ENCODE measurements at regions not wholly inside any gene's neighbourhood (a gene's known extent, or its start where the extent isn't known, plus 50 kb on each side); places are given as distances from the start of the nearest gene placed in this dataset.

DNA sequence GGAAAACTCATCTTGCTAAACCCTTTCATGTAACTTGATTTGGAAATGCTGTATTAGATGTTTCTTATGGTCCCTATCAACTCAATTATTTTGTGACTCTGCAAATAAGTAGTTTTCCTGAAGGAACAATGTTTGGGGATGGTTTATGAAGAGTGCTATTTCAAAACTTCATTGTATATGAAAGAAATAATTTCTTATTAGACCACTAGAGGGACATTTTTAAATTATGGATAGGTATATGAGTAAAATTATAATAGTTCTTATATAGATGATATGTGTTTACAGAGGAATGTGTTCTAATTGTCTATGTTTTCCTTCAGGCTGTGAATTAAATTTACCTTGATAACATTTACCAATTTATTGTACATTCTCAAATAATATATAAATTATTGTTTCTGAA, 509.4 kb upstream of the RAG2 start:
- no peaks in the 10 kb centered on the region for H3K9me3 ChIP-seq
- H3K4me1 ChIP-seq, result no peaks in the 10 kb centered on the region
- H3K27me3 ChIP-seq (replicated peaks in 1 of 7), result no peaks in the 10 kb centered on the region
- intact Hi-C loops (cut with DNase I; ENCODE audit: low total_unique reads), result no loop called here
- no peaks in the 10 kb centered on the region for H3K36me3 ChIP-seq
- TF ChIP-seq POLR2AphosphoS5 (IDR thresholded peaks at IDR 0.05) (no peak), POLR2A (IDR thresholded peaks at IDR 0.05) (no peak), CTCF (IDR thresholded peaks at IDR 0.05 in 8 of 11, conservative IDR thresholded peaks at IDR 0.05 in 3 of 11) (no peak)
- DNase-seq, result no peak
- no peak overlapping the region for H3K27ac ChIP-seq
- no peak overlapping the region for H3K4me3 ChIP-seq

DNA sequence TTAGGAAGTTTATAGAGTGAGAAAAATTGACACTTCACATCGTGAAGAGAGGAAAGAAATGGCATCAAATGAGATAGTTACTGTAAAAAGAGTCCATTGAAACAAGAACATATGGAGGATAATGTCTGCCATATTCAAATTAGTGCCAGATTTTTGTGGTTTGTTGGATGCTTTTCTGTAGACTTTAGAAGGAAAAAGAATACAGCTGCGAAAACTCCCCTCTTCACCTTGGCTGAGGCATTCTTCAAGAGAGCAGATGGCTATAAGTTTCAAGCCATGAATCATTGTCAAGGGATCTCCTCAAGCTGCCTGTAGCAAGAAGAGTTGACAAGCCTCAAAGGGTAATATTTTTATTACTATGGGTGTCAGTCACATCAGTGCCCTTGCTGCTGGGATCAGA, 507.4 kb upstream of the RAG2 start:
- WGBS, 5 donors, result 67 to 89% (median 71%) methylated on average over 2 of the region's 2 CpGs
- no peak for DNase-seq
- intact Hi-C loops (cut with DNase I; ENCODE audit: low total_unique reads), result no loop called here
- no peak overlapping the region for H3K4me3 ChIP-seq
- no peaks in the 10 kb centered on the region for H3K4me1 ChIP-seq
- no peaks in the 10 kb centered on the region for H3K27me3 ChIP-seq (replicated peaks in 1 of 7)
- H3K27ac ChIP-seq, result no peak overlapping the region
- no peaks in the 10 kb centered on the region for H3K36me3 ChIP-seq
- H3K9me3 ChIP-seq, result no peaks in the 10 kb centered on the region
- no peak for TF ChIP-seq POLR2A (IDR thresholded peaks at IDR 0.05)
- TF ChIP-seq POLR2AphosphoS5 (IDR thresholded peaks at IDR 0.05), result no peak
- no peak for TF ChIP-seq CTCF (IDR thresholded peaks at IDR 0.05 in 8 of 11, conservative IDR thresholded peaks at IDR 0.05 in 3 of 11)

GRCh38 chr11:37104380-37104779, 506.3 kb upstream of the RAG2 start:
- Histone ChIP-seq H3K27me3 (replicated peaks in 1 of 7) (no peaks in the 10 kb centered on the region), H3K27ac (no peak overlapping the region), H3K4me1 (no peaks in the 10 kb centered on the region), H3K4me3 (no peak overlapping the region), H3K9me3 (no peaks in the 10 kb centered on the region), H3K36me3 (no peaks in the 10 kb centered on the region)
- TF ChIP-seq POLR2A (IDR thresholded peaks at IDR 0.05) (no peak), CTCF (IDR thresholded peaks at IDR 0.05 in 8 of 11, conservative IDR thresholded peaks at IDR 0.05 in 3 of 11) (no peak), POLR2AphosphoS5 (IDR thresholded peaks at IDR 0.05) (no peak)
- DNase-seq, result no peak
- intact Hi-C loops (cut with DNase I; ENCODE audit: low total_unique reads), result no loop called here

DNA sequence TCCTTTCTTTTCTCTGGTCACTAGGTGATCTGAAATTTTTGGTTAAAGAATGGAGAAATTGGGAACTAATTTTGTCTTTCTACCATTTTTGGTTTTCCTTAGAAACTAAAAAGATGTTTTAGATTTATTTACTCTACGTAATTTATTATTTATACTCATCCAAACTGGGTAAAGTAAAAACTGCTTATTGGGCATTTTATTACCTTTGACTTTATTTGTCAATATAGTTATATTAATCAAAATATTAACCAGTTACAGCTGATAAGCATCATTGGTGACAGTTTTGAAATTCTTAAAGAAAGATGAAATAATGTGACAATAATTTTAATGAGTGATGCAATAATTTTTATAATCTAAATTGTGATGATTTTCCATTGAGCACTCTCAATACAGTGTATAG, 502.0 kb upstream of the RAG2 start:
- 87 to 93% (median 89%) methylated on average over 1 of the region's 1 CpG for WGBS, 5 donors
- intact Hi-C loops (cut with DNase I; ENCODE audit: low total_unique reads), result no loop called here

More for the DNA sequence above, 502.0 kb upstream of the RAG2 start:
- DNase-seq, result no peak
- Histone ChIP-seq H3K4me3 (no peak overlapping the region), H3K27ac (no peak overlapping the region), H3K9me3 (peaks cover 0 to 4% (median 0%) of the 10 kb centered on the region in 8 donors), H3K36me3 (no peaks in the 10 kb centered on the region), H3K27me3 (replicated peaks in 1 of 7) (no peaks in the 10 kb centered on the region), H3K4me1 (no peaks in the 10 kb centered on the region)
- TF ChIP-seq POLR2A (IDR thresholded peaks at IDR 0.05) (no peak), CTCF (IDR thresholded peaks at IDR 0.05 in 8 of 11, conservative IDR thresholded peaks at IDR 0.05 in 3 of 11) (no peak), POLR2AphosphoS5 (IDR thresholded peaks at IDR 0.05) (no peak)

Measured in spleen (tissue), 11 donors.